GM18951 (cell line): ENCODE measurements at regions not wholly inside any gene's neighbourhood (a gene's known extent, or its start where the extent isn't known, plus 50 kb on each side); places are given as distances from the start of the nearest gene placed in this dataset.

Experiments used
- POLR2A ChIP-seq: IDR thresholded peaks from 4 replicates; pipeline ENCODE4 v1.6.1; 2011; ENCODE audit warnings: mild to moderate bottlenecking; ENCODE audit not compliant: insufficient read length, insufficient read depth; ENCODE audit errors: extremely low read depth
- in situ Hi-C: fragments of 300-500 bp; cut with MboI; formaldehyde crosslinking; loops from one replicate; pipeline ENCODE4 v1.12.0; 2022; ENCODE audit warnings: low sequenced_read_pairs, mixed read lengths, inconsistent platforms; ENCODE audit not compliant: unreplicated experiment

GRCh38 chr11:97832451-97832850 lies 1188.3 kb upstream of the CNTN5 start:
- no peak for TF ChIP-seq POLR2A
- in situ Hi-C loops: no loop called here

GRCh38 chr11:97833412-97833811 lies 1187.3 kb upstream of the CNTN5 start:
- in situ Hi-C loops: no loop called here
- TF ChIP-seq POLR2A: no peak

GRCh38 chr11:97844016-97844415 lies 1176.7 kb upstream of the CNTN5 start:
- in situ Hi-C loops: no loop called here
- no peak for TF ChIP-seq POLR2A

GRCh38 chr11:97847730-97848129 lies 1173.0 kb upstream of the CNTN5 start:
- no peak for TF ChIP-seq POLR2A
- in situ Hi-C loops: no loop called here

DNA sequence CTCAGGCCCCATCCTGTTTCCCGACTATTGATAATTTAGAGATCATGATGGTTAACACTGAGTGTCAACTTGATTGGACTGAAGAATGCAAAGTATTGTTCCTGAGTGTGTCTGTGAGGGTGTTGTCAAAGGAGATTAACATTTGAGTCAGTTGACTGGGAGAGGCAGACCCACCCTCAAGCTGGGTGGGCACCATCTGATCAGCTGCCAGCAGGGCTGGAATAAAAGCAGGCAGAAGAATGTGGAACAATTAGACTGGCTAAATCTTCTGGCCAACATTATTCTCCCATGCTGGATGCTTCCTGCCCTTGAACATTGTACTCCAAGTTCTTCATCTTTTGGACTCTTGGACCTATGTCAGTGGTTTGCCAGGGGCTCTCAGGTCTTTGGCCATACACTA lies 1170.0 kb upstream of the CNTN5 start:
- in situ Hi-C loops: no loop called here
- no peak for TF ChIP-seq POLR2A

DNA sequence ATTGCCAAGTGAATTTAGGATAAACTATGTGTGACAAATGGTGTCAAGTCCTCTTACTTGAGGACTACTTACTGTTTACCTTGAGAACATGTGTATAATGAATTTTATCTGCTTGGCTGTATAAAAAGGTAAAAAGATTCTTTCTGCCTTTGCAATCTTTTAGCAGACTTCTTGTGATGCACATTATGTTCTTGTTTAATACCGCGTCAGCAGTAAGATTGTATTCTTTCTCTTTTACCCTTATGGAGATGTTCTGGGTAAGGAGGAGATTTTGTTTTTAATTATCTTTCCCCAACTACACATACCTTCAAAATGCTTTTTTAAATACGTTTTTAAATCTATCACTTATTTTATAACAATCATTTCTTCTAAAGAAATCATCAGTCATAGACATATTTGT lies 1166.4 kb upstream of the CNTN5 start:
- in situ Hi-C loops: no loop called here
- TF ChIP-seq POLR2A: no peak

- in situ Hi-C loops: no loop called here
Observed at GRCh38 chr11:97854877-97855276, 1165.9 kb upstream of the CNTN5 start.

DNA sequence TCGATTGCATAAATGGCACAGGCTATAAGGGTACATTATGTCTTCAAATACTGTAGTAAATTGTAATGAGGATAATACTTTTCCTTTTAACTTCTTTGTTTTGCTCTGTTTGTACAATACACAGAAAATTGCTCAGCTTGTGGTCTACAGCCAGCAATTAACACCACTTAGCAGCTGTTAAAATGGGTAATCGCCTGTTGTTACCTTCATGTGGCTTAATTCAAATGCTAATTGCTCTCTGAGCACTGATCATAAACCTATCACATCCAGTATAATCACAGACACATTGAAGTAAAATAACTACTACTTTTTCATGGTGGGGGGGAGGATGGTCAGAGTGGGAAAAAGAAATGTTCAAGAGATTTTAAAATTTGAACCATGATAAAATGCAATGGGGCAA lies 1164.1 kb upstream of the CNTN5 start:
- in situ Hi-C loops: no loop called here
- TF ChIP-seq POLR2A: no peak

More at GRCh38 chr11:97854877-97855276, 1165.9 kb upstream of the CNTN5 start:
- no peak for TF ChIP-seq POLR2A

- in situ Hi-C loops: no loop called here
- no peak for TF ChIP-seq POLR2A
Observed at GRCh38 chr11:97860237-97860636, 1160.5 kb upstream of the CNTN5 start.

- no peak for TF ChIP-seq POLR2A
- in situ Hi-C loops: no loop called here
Observed at GRCh38 chr11:97862021-97862420, 1158.7 kb upstream of the CNTN5 start.

DNA sequence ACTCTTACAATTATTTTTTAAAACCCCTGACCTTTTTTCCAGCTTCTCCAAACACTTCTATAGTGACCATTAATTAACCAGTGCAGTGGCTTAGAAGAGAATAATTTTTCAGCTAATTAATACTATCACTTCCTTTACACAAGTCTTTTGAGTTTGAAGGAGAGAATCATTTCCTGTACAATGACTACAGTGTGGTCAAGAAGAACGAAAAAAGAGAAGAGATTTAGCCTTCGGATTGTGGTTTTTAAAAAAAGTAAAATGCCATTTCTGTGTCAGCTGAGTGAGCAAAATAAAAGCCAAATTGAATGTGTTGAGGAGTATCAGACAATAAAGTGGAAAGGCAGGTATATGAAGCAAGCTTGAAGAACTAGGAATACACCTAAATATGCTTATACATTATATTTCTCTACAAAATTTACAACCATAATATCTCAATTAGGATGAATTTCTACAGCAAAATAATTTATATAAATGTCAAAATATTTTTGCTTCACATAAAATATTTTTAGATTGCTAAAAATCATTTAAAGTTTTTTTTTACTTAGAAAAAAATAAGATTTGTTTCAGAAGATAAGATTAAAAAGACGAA lies 1155.2 kb upstream of the CNTN5 start:
- in situ Hi-C loops: no loop called here
- no peak for TF ChIP-seq POLR2A

- no peak for TF ChIP-seq POLR2A
Observed at GRCh38 chr11:97871816-97872215, 1148.9 kb upstream of the CNTN5 start.

GRCh38 chr11:97880209-97880608 lies 1140.5 kb upstream of the CNTN5 start:
- in situ Hi-C loops: no loop called here
- TF ChIP-seq POLR2A: no peak

More at GRCh38 chr11:97871816-97872215, 1148.9 kb upstream of the CNTN5 start:
- in situ Hi-C loops: no loop called here

DNA sequence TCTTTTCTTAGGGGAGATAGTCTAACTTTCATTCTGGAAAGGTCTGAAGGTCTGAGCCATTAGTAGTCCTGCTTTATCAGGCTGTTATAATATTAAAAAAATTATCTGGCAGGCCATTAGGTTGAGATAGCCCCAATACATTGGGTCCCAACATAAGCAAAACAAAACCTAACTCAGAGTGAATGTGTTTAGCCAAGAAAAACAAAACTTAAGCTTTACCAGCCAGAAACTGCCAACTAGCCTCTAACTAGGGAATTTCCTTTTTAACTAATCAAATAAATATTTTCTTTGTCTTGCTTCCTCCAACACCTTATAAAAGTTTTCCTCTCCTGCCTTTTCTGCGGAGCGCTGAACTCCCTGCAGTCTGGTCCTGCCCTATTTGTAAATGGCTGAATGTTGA lies 1137.7 kb upstream of the CNTN5 start:
- in situ Hi-C loops: no loop called here
- no peak for TF ChIP-seq POLR2A

GRCh38 chr11:97888641-97889040 lies 1132.1 kb upstream of the CNTN5 start:
- in situ Hi-C loops: no loop called here
- TF ChIP-seq POLR2A: no peak
